ENCODE measurements at regions not wholly inside any gene's neighbourhood (a gene's known extent, or its start where the extent isn't known, plus 50 kb on each side); places are given as distances from the start of the nearest gene placed in this dataset.

DNA sequence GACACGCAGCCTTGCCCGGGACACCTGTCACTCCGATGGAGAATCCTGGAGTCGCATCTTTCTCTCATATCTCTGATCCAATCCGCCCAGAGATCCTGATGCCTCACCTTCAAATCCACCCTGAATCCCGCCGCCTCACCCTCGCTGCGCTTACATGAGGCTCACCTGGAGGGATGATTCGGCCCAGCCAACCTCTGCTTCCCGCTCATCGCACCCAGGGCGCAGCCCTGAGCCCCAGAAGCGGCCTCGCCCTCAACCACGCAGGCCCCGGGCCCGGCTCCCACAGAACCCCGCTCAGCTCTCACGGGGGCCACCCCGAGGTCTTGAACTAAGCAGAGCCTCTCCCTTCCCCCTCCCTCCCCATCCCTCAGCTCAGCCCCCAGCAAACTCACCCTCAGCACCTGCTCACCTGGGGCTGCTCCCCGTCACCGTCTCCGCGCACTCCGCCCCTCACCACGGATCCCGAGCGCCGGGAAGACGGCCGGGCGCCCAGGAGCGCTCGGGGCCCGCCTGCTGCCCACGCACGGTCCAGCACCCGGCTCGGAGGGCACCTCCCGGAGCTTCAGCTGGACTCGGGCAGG lies 160.0 kb downstream of the NDUFA10 start:
- DNase-seq, result no peak

DNA sequence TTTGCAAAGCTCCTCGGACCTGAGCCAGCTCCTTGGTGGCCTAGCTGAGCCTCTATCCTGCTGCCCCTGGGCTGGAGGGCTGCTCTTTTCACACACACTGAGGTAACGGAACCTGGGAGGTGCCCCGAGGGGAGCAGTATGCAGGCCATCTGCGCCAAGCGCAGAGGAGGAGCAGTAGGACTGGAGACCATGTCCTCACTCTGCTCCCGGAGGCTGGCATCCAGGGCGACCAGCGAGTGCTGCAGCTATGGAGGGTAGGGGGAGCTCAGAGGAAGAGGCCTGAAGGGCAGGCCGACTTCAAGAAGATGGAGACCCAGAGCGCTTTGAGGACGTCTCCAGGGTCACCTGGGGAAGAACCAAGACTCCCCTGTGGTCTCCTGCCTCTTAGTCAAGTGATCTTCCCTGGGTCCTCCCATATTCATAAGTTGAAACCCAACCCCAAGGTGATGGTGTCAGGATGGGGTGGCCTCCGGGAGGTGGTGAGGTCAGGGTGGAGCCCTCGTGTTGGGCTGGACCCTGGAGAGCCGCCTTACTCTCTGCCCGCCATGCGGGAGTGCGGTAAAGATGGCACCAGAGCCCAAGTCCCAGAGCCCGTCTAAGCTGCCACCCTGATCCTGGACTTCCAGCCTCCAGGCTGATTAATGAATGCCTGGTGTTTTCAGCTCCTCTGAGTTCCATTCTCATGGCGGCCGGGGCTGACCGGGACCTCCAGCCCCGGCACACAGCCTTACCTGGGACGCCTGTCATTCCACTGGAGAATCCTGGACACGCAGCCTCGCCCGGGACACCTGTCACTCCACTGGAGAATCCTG lies 160.7 kb downstream of the NDUFA10 start:
- DNase-seq, result no peak

DNA sequence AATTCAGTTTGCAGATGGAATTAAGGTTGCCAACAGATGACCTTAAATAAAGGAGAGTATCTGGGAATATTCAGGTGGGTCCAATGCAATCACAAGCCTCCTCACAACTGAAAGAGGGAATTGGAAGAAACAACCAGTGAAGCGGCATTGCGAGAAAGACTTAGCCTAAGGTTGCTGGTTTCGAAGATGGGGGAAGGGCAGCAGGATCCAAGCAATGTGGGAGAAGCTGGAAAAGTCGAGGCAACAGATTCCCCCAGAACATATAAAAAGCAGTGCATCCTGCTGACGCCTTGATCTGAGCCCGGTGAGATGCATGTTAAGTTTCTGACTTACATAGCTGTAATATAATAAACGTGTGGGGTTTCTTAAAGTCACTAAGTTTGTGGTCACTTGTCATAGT lies 162.5 kb downstream of the NDUFA10 start:
- no peak for DNase-seq

DNA sequence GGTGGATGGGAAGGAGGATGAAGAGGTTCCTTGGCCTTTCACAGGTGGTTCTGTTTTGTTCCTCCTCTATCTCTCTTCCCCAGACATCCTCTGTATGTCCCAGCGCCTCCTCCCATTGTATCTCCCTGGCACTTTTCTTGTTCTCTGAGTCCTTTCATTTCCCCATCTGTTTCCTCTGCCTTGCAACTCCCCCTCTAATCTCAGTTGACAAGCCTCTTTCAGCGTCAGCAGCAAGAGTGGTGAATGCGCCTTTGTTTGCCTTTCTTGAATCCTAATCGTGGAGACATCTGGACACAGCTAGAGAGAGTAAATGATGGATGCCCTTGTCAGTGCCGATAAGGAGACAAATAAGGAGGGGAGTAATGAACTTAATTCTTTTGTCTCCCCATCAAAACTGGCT lies 167.0 kb downstream of the NDUFA10 start:
- DNase-seq, result no peak

DNA sequence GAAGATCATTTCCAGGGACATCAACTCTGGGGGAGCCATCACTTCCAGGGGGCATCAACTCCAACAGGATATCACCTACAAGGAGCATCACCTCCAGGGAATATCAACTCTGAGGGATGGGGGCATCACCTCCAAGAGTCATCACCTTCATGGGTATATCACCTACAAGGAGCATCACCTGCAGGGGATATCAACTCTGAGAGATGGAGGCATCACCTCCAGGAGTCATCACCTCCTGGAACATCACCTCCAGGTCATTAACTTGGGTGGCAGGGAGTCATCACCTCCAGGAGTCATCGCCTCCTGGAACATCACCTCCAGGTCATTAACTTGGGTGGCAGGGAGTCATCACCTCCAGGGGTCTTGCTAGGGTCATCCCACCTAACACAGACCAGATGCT lies 167.6 kb downstream of the NDUFA10 start:
- no peak for DNase-seq

DNA sequence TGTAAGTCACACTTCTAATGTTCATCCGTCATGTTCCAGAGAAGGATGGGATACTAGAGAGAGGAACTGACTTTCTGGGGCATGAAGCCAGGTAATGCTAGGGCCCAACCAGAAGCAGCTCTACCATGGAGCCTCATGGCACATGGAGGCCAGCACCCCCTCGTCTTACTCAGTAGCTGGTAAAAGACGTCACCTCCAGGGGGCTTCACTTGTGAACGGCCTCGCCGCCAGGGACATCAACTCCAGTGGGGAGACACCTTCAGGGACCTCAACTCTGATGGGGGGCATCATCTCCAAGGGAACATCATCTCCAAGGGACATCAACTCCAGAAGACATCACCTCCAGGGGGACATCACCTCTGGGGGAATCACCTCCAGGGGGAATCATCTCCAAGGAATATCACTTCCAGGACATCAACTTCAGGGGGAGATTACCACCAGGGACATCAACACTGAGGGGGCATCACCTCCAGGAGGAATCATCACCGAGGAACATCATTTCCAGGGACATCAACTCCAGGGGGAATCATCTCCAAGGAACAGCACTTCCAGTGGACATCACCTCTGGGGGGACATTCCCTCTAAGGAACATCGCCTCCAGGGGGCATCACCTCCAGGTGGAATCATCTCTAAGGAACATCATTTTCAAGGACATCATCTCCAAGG lies 168.4 kb downstream of the NDUFA10 start:
- no peak for DNase-seq

DNA sequence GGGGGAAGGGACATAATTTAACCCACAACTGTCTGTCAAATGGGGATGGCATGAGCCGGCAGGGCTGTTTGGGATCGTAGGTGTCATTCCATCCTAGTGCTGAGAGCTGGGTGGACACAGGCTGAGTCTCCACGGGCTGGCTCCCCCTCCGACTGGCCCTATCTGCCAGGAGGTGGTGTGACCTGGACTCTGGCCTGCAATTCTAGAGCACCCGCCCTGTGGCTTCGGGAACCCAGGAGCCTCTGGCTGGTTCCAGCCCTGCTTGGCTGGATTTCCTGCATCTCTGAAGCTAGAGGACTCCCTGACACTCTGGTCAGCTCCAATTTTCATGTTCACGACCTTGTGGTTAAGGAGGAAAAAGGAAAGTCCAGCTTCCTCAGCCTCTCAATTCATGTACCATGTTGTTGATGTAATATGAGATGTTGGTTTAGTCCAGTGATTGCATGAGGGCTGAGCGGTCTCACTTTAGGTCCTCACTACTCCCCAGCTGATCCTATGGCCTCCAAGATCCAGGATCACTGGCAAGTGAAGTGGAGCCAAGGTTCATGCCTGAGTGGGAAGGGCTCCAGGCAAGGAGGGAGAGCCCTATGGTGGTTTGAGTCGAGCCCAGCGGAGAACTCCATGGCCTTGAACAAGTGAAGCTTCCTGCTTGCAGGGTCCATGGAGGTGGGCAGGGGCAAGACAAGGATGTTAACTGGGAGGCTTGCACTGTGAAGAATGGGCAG lies 169.1 kb downstream of the NDUFA10 start:
- no peak for DNase-seq

DNA sequence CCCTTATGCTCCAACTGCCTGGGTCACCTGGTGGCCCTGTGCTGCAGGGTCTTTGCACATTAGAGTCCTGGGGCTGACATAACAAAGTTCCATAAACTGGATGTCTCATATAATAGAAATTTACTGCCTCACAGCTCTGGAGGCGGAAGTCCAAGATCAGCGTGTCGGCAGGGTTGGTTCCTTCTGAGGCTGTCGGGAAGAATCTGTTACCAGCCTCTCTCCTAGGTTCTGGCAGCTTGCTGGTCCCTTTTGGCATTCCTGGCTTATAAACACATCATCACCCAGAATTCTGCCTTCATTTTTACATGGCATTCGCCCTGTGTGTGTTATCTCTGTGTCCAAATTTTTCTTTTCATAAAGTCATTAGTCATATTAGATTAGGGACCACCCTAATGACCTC lies 170.5 kb downstream of the NDUFA10 start:
- DNase-seq, result no peak

DNA sequence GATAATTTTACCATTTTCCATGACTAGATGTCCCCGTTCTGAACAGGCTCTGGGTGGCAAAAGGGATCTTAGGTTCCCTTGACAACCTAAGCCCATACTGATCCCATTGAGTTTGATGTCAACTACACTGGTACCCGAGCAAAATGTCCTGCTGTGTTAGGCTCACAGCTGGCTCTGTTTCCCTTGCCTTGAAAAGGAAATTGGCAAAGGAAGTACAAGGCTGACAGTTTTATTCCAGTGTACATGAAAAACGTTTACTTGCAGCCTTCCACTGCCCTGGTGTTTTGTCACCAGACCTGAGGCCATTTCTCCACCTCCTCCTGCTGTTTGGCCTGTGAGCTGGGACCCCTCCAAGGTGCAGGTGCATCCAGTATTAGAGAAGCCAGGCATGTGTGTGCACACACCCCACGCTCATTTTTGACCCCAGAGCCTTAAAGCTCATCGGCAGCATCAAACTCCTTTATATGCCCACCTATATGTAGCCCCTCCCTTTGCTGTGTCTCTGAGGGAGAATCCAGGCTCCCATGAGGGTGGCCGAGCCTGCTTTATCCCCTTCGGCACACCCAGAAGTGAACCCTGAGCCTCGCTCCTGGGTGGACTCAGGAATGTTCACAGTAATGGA lies 171.3 kb downstream of the NDUFA10 start:
- no peak for DNase-seq

DNA sequence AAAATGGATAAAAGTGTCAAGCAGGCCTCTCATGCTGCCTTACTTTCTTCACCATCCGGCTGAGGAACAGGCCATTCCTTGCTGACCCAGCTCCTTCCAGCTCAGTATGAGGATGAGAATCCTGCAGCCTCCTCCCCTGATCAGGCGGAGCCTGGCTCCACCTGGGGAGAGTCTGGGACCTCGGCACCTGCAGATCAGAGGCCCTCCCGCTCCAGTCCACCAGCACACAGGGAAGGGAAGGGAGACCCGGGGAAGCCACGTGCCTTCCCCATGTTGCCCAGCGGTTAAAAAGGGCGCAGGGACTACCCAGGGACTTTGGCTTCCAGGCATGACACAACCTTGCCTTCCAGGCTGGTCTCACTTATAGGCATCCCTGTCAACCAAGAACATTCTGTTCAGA lies 172.0 kb downstream of the NDUFA10 start:
- no peak for DNase-seq

DNA sequence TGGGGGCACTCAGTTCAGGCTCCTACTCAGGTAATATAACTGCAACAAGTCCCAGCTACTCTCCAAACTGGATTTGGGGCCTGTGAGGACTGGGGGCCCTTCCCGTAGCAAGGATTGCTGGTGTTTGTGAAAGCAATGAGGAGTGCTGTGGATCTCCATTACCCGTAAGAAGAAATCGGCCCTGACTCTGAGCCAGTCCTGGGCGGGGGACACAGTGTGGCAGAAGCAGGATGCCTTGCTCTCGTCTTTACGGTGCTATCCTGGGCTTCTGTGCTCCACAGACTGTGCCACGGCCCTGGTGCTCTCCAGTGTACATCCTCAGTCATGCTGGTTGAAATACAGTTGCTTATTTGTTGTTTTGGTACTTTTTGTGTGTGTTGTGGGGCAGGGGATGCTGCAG lies 172.9 kb downstream of the NDUFA10 start:
- no peak for DNase-seq

DNA sequence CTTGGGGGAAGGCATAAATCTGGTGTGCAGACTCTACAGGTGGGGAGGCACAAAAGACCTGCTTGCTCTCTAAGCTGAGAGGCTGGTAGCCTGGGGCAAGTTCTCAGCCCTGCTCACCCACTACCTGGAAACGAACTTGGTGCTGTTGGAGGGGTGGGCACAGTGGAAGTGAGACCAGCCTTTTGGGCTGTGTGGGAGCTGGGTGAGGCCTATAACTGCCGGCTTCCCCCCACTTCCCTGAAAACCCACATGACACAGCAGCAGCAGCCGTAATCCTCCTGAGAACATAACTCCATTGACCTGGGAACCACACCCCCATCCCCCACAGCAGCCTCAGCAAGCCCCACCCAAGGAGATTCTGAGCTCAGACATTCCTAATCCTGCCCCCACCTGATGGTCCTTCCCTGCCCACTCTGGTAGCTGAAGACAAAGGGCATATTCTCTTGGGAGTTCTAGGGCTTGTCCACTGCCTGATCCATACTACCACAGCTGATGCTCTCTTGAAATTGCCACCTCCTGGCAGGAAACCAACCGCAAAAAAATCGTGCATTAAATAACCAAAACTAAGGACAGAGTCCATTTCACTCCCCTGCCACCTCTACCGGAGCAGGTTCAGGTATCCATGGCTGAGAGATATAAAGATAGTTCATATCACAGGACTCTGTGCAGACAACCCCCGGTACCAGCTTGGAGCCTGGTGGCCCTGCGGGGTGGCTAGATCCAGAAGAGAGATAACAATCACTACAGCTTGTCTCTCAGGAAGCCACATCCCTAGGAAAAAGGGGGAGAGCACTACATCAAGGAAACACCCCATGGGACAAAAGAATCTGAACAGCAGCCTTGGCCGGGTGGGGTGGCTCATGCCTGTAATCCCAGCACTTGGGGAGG lies 178.1 kb downstream of the NDUFA10 start:
- no peak for DNase-seq

DNA sequence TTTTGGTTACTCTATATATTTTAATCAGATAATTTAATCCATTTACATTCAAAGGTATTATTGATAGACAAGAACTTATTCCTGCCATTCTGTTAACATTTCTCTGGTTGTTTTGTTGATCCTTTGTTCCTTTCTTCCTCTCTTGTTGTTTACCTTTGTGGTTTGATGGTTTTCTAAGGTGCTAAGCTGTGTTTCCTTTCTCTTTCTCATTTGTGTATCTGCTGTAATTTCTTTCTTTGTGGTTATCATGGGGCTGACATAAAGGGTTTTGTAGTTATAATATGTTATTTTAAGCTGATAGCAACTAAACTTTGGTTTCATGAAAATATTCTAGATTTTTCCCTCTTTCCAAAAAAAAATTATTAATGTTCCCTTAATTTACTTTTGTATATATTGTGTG lies 179.2 kb downstream of the NDUFA10 start:
- DNase-seq, result no peak

DNA sequence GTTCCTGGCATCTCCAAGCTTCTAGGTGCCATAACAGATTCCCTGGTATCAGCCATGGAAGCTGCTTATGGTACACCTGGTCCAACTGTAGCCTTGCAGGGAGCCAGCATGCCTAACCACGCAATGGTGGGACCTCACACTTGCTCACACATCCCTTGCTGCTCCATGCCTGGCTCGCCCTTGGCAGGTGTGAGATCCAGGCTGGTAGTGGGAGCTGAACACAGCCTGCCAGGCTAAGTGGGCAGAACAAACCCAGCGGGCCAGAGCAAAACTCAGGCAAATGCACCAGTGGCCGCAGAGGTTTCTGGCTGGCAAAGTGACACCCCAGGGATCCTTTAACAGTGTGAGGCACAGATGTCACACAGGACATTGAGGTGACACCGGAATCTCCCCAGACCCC lies 185.8 kb downstream of the NDUFA10 start:
- no peak for DNase-seq

DNA sequence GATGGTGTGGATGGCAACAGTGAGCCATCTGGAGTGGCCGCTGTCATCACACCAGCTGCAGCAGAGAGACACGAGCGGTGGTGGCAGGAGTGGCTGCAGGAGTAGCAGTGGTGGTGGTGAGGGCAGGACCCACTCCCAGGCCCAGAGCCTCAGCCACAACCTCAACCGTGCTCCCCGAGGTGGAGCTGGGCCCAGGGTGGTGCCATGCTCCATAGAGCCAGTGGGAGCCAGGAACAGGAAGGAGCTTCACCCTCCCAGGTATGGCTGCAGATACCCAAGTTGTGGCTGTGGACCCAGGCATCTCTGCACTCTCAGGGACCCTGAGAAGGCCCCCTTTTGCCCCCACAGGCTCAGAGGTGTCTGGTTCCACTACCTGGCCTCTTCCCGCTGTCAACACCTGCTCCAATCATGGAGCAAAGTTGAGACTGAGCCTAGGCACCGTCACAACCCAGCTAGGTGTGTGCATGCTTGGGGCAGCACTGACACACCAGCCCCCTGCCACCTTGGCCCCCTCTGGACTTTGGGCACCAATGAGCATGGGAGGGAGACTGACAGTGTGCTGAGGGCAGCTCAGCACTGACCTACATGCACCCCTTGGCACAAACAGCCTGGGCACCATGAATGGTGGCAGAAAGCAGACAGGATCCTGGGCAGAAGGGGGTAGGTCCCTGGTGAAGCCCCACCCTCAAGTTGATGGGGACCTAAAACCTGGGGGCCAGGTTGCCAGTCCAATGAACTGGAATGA lies 188.9 kb downstream of the NDUFA10 start:
- no peak for DNase-seq

DNA sequence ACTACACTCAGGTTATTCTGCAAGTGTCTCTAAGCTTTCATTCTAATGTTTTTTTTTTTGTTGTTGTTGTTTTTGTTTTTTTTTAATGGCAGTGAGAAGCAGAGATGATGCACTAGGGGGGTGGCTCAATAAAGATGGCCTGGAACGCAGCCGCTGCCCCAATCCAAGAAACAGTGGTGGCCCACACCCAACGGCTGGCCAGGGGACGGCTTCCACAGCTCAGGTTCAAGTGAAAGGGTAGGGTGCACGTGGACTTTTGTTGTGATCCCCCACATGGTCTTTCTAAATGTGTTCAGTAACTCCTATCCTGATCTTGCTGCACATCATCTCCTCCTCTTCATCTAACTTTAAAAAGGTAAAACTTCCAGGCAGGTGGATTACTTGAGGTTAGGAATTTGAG lies 190.1 kb downstream of the NDUFA10 start:
- no peak for DNase-seq

DNA sequence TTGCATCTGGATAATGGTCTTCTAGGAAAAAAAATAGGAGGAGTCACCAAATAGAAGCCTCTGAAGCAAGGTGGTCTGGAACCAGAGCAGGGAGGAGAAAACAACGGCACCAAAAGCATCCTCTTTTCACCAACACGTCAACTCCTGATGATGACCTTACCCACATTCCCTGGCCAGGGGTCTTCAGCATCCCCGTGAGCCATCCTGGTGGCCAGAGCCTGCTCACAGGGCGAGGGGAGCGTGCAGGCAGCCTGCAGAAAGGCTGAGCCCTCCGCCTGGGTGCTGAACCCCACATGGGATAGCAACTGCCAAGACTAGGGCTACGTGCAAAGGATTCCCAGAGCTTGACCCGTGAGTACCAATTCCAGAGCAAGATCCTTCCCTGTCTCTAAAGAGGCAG lies 191.0 kb downstream of the NDUFA10 start:
- no peak for DNase-seq

DNA sequence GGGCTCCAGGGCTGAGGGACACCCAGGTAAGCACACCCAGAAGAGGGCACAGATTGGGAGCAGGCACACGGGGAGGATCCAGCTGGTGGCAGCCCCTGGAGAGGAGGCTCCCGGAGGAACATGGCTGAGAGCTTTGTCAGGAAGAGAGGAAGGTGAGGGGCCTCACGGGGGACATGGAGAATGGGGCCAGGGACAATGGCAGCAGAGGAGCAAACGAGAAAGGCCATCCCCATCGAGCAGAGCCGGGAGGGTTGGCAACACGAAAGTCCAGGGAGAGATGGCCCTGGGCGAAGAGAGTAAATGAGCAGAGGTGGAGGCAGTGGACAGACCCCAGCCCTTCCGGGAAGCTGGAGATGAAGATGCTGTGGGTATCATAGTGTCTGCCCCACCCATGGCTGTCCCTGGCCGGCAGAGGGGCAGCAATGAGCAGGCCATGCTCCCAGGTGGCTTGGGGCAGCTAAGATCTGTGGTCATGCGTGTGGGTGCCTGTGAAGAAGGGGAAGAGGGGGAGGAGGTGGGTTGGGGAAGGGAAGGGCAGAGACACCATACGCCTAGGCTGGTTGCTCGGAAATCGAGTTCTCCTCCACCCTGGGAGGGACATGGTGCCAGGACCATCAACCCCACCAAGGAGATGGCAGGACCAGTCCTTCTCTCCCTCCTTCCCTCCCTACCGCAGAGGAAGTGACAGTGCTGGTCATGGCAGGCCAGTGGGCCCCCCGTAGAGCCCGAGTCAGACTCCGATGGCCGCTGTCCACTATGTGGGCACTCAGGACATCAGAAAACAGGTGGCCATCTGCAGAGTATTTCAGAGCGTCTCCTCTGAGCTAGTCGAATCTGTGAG lies 191.7 kb downstream of the NDUFA10 start:
- DNase-seq, result no peak

DNA sequence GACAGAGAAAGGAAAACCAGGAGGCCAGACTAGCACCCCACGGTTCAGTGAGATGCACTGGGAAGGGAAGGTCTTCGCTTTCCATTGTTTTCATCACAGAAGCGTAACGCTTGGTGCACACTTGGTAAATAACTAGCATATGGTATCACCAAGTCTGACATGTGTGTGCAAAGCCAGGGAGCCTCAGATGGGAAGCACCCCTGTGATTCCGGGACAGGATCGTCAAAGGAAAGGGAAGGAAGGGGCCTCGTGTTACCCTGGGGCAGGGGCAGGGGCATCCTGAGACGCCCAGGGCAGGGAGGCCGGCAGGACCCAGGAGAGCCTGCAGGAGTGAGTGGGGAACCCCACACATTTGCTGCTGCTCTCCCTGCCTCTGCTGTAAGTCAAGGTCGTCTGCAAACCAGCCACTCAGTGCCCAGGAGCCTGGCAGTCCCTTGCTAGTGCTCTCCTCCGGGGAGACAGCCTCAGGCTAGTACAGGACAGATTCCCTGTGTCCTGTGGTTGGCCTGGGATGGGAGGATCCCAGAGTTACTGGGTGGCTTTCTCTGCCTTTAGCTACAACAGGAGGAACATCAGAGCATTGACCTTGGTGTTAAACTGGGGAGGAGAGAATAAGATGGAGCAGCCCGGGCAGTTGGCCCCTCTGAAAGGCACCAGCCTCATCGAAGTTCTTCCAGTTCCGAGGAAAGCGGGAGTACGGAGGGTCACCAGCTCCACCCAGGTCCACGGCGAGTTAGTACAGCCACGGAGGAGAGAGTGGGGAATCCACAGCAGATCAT lies 192.5 kb downstream of the NDUFA10 start:
- DNase-seq, result no peak
